BE2C (cell line): ENCODE measurements at regions not wholly inside any gene's neighbourhood (a gene's known extent, or its start where the extent isn't known, plus 50 kb on each side); places are given as distances from the start of the nearest gene placed in this dataset.

ENCODE experiments used
- DNase-seq: peaks from one replicate; pipeline ENCODE4 v3.0.0-alpha.2; 2020
- H3K27me3 ChIP-seq: fragments of 250-450 bp; sonication (Bioruptor Pico); 2 replicates; pipeline ENCODE4 v1.5.1; 2020; ENCODE audit warnings: mild to moderate bottlenecking
- H3K36me3 ChIP-seq: fragments of 250-450 bp; sonication (Bioruptor Pico); 2 replicates; pipeline ENCODE4 v1.5.1; 2020; ENCODE audit warnings: mild to moderate bottlenecking
- H3K4me1 ChIP-seq: fragments of 250-450 bp; sonication (Bioruptor Pico); 2 replicates; pipeline ENCODE4 v1.5.1; 2020
- H3K4me3 ChIP-seq: 2 replicates; pipeline ENCODE4 v1.5.1; 2011; ENCODE audit warnings: low read depth, low read length
- H3K9me3 ChIP-seq: fragments of 250-450 bp; sonication (Bioruptor Pico); 2 replicates; pipeline ENCODE4 v1.5.1; 2020
- CTCF ChIP-seq: IDR thresholded peaks from 2 replicates; pipeline ENCODE4 v1.5.1; 2012; ENCODE audit warnings: mild to moderate bottlenecking, low read depth, low read length

- Histone ChIP-seq H3K4me1 (no peaks in the 10 kb centered on the region), H3K27me3 (no peaks in the 10 kb centered on the region), H3K9me3 (no peaks in the 10 kb centered on the region), H3K4me3 (no peak overlapping the region), H3K36me3 (no peaks in the 10 kb centered on the region)
- no peak for DNase-seq
- no peak for TF ChIP-seq CTCF
Observed at GRCh38 chr13:81988567-81988966, 1647.6 kb upstream of the SPRY2 start.

- H3K4me3 ChIP-seq, result no peak overlapping the region
- H3K4me1 ChIP-seq, result no peaks in the 10 kb centered on the region
- no peaks in the 10 kb centered on the region for H3K36me3 ChIP-seq
- no peaks in the 10 kb centered on the region for H3K9me3 ChIP-seq
- no peak for DNase-seq
- H3K27me3 ChIP-seq, result no peaks in the 10 kb centered on the region
- TF ChIP-seq CTCF, result no peak
Observed at GRCh38 chr13:81987677-81988357, 1646.9 kb upstream of the SPRY2 start.

- no peak overlapping the region for H3K4me3 ChIP-seq
- no peak for DNase-seq
- H3K27me3 ChIP-seq, result no peaks in the 10 kb centered on the region
- H3K36me3 ChIP-seq, result no peaks in the 10 kb centered on the region
- H3K9me3 ChIP-seq, result no peaks in the 10 kb centered on the region
- H3K4me1 ChIP-seq, result no peaks in the 10 kb centered on the region
- TF ChIP-seq CTCF, result peak; percentile 33
Observed at GRCh38 chr13:81987159-81987558, 1646.2 kb upstream of the SPRY2 start.

- Histone ChIP-seq H3K4me1 (no peaks in the 10 kb centered on the region), H3K36me3 (no peaks in the 10 kb centered on the region), H3K9me3 (no peaks in the 10 kb centered on the region), H3K27me3 (no peaks in the 10 kb centered on the region), H3K4me3 (no peak overlapping the region)
- DNase-seq, result no peak
- no peak for TF ChIP-seq CTCF
Observed at GRCh38 chr13:81986308-81986707, 1645.4 kb upstream of the SPRY2 start.

GRCh38 chr13:81957121-81957520 is 1616.2 kb upstream of the SPRY2 start:
- DNase-seq, result no peak
- H3K27me3 ChIP-seq, result no peaks in the 10 kb centered on the region
- peak; percentile 67 for TF ChIP-seq CTCF

GRCh38 chr13:81929988-81930387 is 1589.1 kb upstream of the SPRY2 start:
- DNase-seq, result no peak
- Histone ChIP-seq H3K4me1 (no peaks in the 10 kb centered on the region), H3K4me3 (no peak overlapping the region), H3K36me3 (no peaks in the 10 kb centered on the region), H3K27me3 (no peaks in the 10 kb centered on the region), H3K9me3 (no peaks in the 10 kb centered on the region)
- TF ChIP-seq CTCF, result peak; percentile 82

More at GRCh38 chr13:81957121-81957520, 1616.2 kb upstream of the SPRY2 start:
- Histone ChIP-seq H3K9me3 (no peaks in the 10 kb centered on the region), H3K4me1 (peaks cover 4% of the 10 kb centered on the region; the same call in 1 of the 2 replicates), H3K36me3 (no peaks in the 10 kb centered on the region), H3K4me3 (no peak overlapping the region)
